Suppressor macrophage treated with lipopolysaccharide for 1 hour (primary cell): ENCODE measurements at regions not wholly inside any gene's neighbourhood (a gene's known extent, or its start where the extent isn't known, plus 50 kb on each side); places are given as distances from the start of the nearest gene placed in this dataset.

ENCODE experiments used
- DNase-seq, 3 donors: peaks; one replicate each; pipeline ENCODE4 v3.0.0-alpha.2; 2020 to 2022

GRCh38 chr2:221276033-221276432 is 296.1 kb downstream of the EPHA4 start:
- DNase-seq: no peak

- DNase-seq: no peak
These were observed 295.5 kb downstream of the EPHA4 start for GRCh38 chr2:221276601-221277000.

GRCh38 chr2:221282386-221282785 is 289.7 kb downstream of the EPHA4 start:
- no peak for DNase-seq

GRCh38 chr2:221283896-221284545 is 288.1 kb downstream of the EPHA4 start:
- DNase-seq: peak; percentile 2 to 24 (median 23)

- peak in 2 of 3 donors; percentile 3 to 4 for DNase-seq
These were observed 287.0 kb downstream of the EPHA4 start for GRCh38 chr2:221285148-221285547.

GRCh38 chr2:221286406-221286805 is 285.7 kb downstream of the EPHA4 start:
- no peak for DNase-seq

GRCh38 chr2:221289389-221289788 is 282.7 kb downstream of the EPHA4 start:
- DNase-seq: no peak

GRCh38 chr2:221289846-221290245 is 282.3 kb downstream of the EPHA4 start:
- no peak for DNase-seq

GRCh38 chr2:221293949-221294742 is 278.0 kb downstream of the EPHA4 start:
- DNase-seq: no peak

GRCh38 chr2:221304916-221305315 is 267.2 kb downstream of the EPHA4 start:
- DNase-seq: no peak

- no peak for DNase-seq
These were observed 263.5 kb downstream of the EPHA4 start for GRCh38 chr2:221308507-221309066.

GRCh38 chr2:221309892-221310583 is 262.1 kb downstream of the EPHA4 start:
- DNase-seq: no peak

GRCh38 chr2:221310730-221311129 is 261.4 kb downstream of the EPHA4 start:
- no peak for DNase-seq

GRCh38 chr2:221312634-221313033 is 259.5 kb downstream of the EPHA4 start:
- DNase-seq: peak in 2 of 3 donors; percentile 17 to 21

- no peak for DNase-seq
These were observed 257.3 kb downstream of the EPHA4 start for GRCh38 chr2:221314786-221315185.

- no peak for DNase-seq
These were observed 253.6 kb downstream of the EPHA4 start for GRCh38 chr2:221318376-221319130.

- no peak for DNase-seq
These were observed 249.4 kb downstream of the EPHA4 start for GRCh38 chr2:221322741-221323140.

GRCh38 chr2:221323513-221323912 is 248.6 kb downstream of the EPHA4 start:
- no peak for DNase-seq

- DNase-seq: no peak
These were observed 241.7 kb downstream of the EPHA4 start for GRCh38 chr2:221330436-221330835.

GRCh38 chr2:221334481-221335218 is 237.5 kb downstream of the EPHA4 start:
- no peak for DNase-seq

- no peak for DNase-seq
These were observed 236.8 kb downstream of the EPHA4 start for GRCh38 chr2:221335219-221335752.

GRCh38 chr2:221336967-221337366 is 235.1 kb downstream of the EPHA4 start:
- no peak for DNase-seq
